HPDE6-E6E7 (cell line): ENCODE measurements at regions not wholly inside any gene's neighbourhood (a gene's known extent, or its start where the extent isn't known, plus 50 kb on each side); places are given as distances from the start of the nearest gene placed in this dataset.

Experiments
- DNase-seq: peaks from one replicate; pipeline ENCODE4 v3.0.0; 2011; ENCODE audit warnings: missing footprints; ENCODE audit errors: extremely low spot score

- DNase-seq = no peak
Measured at GRCh38 chr4:32798471-32799159, 2078.4 kb downstream of the PCDH7 start.

GRCh38 chr4:32824336-32824735 is 2104.2 kb downstream of the PCDH7 start:
- DNase-seq = no peak

- no peak for DNase-seq
Measured at GRCh38 chr4:32826169-32826568, 2106.0 kb downstream of the PCDH7 start.

- DNase-seq = no peak
Measured at GRCh38 chr4:32830160-32830559, 2110.0 kb downstream of the PCDH7 start.

- no peak for DNase-seq
Measured at GRCh38 chr4:32831104-32831503, 2110.9 kb downstream of the PCDH7 start.

- no peak for DNase-seq
Measured at GRCh38 chr4:32840461-32841189, 2120.5 kb downstream of the PCDH7 start.

GRCh38 chr4:32841217-32841616 is 2121.0 kb downstream of the PCDH7 start:
- no peak for DNase-seq

GRCh38 chr4:32847461-32847860 is 2127.3 kb downstream of the PCDH7 start:
- no peak for DNase-seq

GRCh38 chr4:32855622-32856021 is 2135.5 kb downstream of the PCDH7 start:
- no peak for DNase-seq

GRCh38 chr4:32858361-32858760 is 2138.2 kb downstream of the PCDH7 start:
- DNase-seq = no peak

- peak; percentile 25 for DNase-seq
Measured at GRCh38 chr4:32858971-32859370, 2138.8 kb downstream of the PCDH7 start.

GRCh38 chr4:32864713-32865351 is 2144.7 kb downstream of the PCDH7 start:
- DNase-seq = no peak

- no peak for DNase-seq
Measured at GRCh38 chr4:32876546-32876945, 2156.4 kb downstream of the PCDH7 start.

- DNase-seq = no peak
Measured at GRCh38 chr4:32879913-32880312, 2159.7 kb downstream of the PCDH7 start.

GRCh38 chr4:32884198-32884597 is 2164.0 kb downstream of the PCDH7 start:
- no peak for DNase-seq

GRCh38 chr4:32890398-32890797 is 2170.2 kb downstream of the PCDH7 start:
- DNase-seq = no peak

- no peak for DNase-seq
Measured at GRCh38 chr4:32909053-32909452, 2188.9 kb downstream of the PCDH7 start.

GRCh38 chr4:32909736-32910135 is 2189.6 kb downstream of the PCDH7 start:
- no peak for DNase-seq

GRCh38 chr4:32917586-32917985 is 2197.4 kb downstream of the PCDH7 start:
- DNase-seq = no peak

GRCh38 chr4:32929796-32930699 is 2209.9 kb downstream of the PCDH7 start:
- DNase-seq = no peak

- no peak for DNase-seq
Measured at GRCh38 chr4:32930700-32931099, 2210.5 kb downstream of the PCDH7 start.

- DNase-seq = peak; percentile 2
Measured at GRCh38 chr4:32931475-32931874, 2211.3 kb downstream of the PCDH7 start.
